ENCODE measurements at regions not wholly inside any gene's neighbourhood (a gene's known extent, or its start where the extent isn't known, plus 50 kb on each side); places are given as distances from the start of the nearest gene placed in this dataset.

DNA sequence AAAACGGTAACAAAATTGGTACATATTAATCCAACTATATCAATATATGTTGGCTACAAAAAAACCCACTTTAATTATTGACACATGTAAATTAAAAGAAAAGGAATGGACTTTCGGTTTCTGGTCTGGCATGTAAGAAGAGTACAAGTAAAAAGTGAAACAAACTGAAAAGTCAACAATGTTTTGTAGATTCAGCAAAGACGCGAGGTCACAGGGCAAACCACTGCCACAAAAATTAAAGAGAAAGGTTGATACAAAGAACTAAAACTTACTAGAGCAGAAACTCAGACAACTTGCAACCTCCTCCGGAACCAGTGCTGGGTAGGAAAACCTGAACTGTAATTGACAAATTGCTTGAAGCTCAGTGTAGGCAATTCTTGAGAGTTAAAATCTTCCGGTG is 110.6 kb upstream of the ARPP21 start:
- H3K4me1 Mint-ChIP-seq (ENCODE audit: low read depth): no peaks in the 10 kb centered on the region
- H3K27me3 Mint-ChIP-seq (ENCODE audit: insufficient read depth): no peaks in the 10 kb centered on the region
- no peak overlapping the region for H3K4me3 Mint-ChIP-seq
- H3K36me3 Mint-ChIP-seq (ENCODE audit: low read depth): no peaks in the 10 kb centered on the region
- H3K9me3 Mint-ChIP-seq: no peaks in the 10 kb centered on the region
- H3K27ac Mint-ChIP-seq: no peak overlapping the region
- no peak for DNase-seq (ENCODE audit: low spot score)
- intact Hi-C loops (cut with micrococcal nuclease): no loop called here

DNA sequence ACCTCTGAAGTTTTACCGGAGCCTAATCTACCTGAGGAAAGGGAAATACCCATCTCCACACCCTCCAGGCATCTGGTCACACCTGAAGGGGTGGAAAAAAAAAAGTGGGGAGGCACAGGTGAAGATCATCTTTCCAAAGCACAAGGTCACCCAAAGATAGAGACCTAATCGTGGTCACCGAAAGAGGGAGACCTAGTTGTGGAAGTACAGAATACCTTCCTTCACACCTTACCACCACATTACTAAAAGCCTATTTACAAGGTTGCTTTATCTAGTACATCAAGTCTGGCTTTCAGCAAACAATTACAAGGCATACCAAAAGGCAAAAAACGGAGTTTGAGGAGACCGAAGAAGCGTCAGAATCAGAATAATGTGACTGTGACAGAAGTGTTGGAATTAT is 110.0 kb upstream of the ARPP21 start:
- no peak for DNase-seq (ENCODE audit: low spot score)
- no peaks in the 10 kb centered on the region for H3K36me3 Mint-ChIP-seq (ENCODE audit: low read depth)
- intact Hi-C loops (cut with micrococcal nuclease): no loop called here

DNA sequence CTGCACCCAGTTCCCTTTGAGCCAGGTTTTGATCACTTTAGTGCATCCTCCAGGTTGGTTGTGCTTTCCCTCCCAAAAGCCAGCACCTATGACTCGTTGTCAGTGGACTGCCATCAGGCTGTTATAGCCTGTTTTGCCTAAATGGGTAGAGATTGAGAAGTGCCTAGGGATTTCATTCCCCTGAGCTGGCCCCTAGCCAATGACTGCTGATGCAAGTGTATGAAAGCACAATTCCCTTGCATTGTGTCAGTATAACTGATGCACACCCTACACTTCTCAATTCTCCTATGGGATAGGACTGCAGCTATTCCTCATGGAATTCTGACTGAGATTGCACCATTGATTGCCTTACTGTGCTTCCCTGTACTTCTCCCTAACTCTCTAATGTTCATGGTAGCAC is 102.1 kb upstream of the ARPP21 start:
- no peak for DNase-seq (ENCODE audit: low spot score)
- Mint-ChIP-seq H3K27me3 (ENCODE audit: insufficient read depth) (no peaks in the 10 kb centered on the region), H3K4me3 (no peak overlapping the region), H3K4me1 (ENCODE audit: low read depth) (no peaks in the 10 kb centered on the region), H3K36me3 (ENCODE audit: low read depth) (no peaks in the 10 kb centered on the region), H3K27ac (no peak overlapping the region), H3K9me3 (no peaks in the 10 kb centered on the region)
- intact Hi-C loops (cut with micrococcal nuclease): no loop called here

More for the DNA sequence above, 110.0 kb upstream of the ARPP21 start:
- H3K9me3 Mint-ChIP-seq: no peaks in the 10 kb centered on the region
- no peaks in the 10 kb centered on the region for H3K27me3 Mint-ChIP-seq (ENCODE audit: insufficient read depth)
- no peak overlapping the region for H3K4me3 Mint-ChIP-seq
- no peak overlapping the region for H3K27ac Mint-ChIP-seq
- no peaks in the 10 kb centered on the region for H3K4me1 Mint-ChIP-seq (ENCODE audit: low read depth)

DNA sequence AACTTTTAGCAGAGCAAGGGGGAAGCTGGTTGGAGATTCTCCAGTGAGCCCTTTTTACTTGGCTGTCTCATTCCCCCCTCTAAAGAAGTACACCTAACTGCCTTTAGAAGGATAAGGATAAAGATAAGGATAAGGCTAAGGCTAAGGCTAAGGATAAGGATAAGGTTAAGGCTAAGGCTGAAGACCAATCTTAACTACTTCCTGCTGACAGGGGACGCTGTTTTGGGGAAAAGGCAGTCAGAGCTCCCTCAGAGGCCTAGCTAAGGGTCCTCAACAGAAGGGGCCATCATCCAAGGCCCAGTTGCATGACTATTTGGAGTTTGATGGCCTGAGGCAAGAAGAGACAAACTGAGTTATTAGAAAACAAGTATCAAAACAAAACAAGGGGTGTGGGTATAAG is 94.3 kb upstream of the ARPP21 start:
- no peak overlapping the region for H3K4me3 Mint-ChIP-seq
- no peak overlapping the region for H3K27ac Mint-ChIP-seq
- no peak for DNase-seq (ENCODE audit: low spot score)
- H3K36me3 Mint-ChIP-seq (ENCODE audit: low read depth): no peaks in the 10 kb centered on the region
- no peaks in the 10 kb centered on the region for H3K9me3 Mint-ChIP-seq
- no peaks in the 10 kb centered on the region for H3K4me1 Mint-ChIP-seq (ENCODE audit: low read depth)
- H3K27me3 Mint-ChIP-seq (ENCODE audit: insufficient read depth): no peaks in the 10 kb centered on the region
- intact Hi-C loops (cut with micrococcal nuclease): no loop called here

- H3K9me3 Mint-ChIP-seq: no peaks in the 10 kb centered on the region
- no peaks in the 10 kb centered on the region for H3K27me3 Mint-ChIP-seq (ENCODE audit: insufficient read depth)
- no peak overlapping the region for H3K4me3 Mint-ChIP-seq
- DNase-seq (ENCODE audit: low spot score): no peak
- H3K27ac Mint-ChIP-seq: no peak overlapping the region
- no peaks in the 10 kb centered on the region for H3K36me3 Mint-ChIP-seq (ENCODE audit: low read depth)
- no peaks in the 10 kb centered on the region for H3K4me1 Mint-ChIP-seq (ENCODE audit: low read depth)
- intact Hi-C loops (cut with micrococcal nuclease): no loop called here
These were observed 89.6 kb upstream of the ARPP21 start for GRCh38 chr3:35549690-35550089.

DNA sequence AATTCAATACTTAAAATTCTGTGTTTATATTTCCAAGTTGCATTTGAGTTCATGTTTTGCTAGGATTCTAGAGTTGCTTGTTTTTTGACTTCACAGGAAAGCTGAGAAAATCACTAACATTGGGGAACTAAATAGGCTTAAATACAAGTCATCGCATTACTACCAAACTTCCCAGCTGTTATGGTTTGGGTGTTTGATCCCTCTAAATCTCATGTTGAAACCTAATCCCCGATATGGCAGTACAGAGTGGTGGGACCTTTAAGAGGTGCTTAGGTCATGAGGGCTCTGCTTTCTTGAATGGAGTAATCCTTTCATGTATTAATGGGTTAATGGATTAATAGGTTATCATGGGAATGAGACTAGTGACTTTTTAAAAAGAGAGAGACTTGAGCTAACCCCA is 77.2 kb upstream of the ARPP21 start:
- Mint-ChIP-seq H3K4me1 (ENCODE audit: low read depth) (no peaks in the 10 kb centered on the region), H3K9me3 (no peaks in the 10 kb centered on the region), H3K4me3 (no peak overlapping the region), H3K27ac (no peak overlapping the region), H3K27me3 (ENCODE audit: insufficient read depth) (no peaks in the 10 kb centered on the region), H3K36me3 (ENCODE audit: low read depth) (no peaks in the 10 kb centered on the region)
- DNase-seq (ENCODE audit: low spot score): no peak
- intact Hi-C loops (cut with micrococcal nuclease): no loop called here

DNA sequence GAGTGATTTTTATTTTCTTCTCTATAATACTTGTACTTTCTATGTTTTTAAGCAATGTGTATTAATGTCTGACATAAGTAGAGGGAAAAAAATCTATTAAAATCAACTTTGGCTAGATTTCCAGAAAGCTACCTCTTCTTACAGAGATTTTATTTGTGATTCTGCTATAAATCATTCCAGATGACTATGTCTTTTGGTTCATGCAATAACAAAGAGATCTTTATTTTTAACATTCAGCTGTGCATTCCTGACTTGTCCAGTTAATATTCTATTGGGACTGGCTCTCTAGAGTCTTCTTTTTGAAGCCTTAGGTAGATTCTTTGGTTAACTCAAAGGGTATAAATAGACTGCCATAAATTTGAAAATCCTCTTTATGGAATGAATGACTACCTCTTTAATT is 74.3 kb upstream of the ARPP21 start:
- intact Hi-C loops (cut with micrococcal nuclease): no loop called here
- H3K4me1 Mint-ChIP-seq (ENCODE audit: low read depth): no peaks in the 10 kb centered on the region
- H3K27me3 Mint-ChIP-seq (ENCODE audit: insufficient read depth): no peaks in the 10 kb centered on the region
- no peaks in the 10 kb centered on the region for H3K36me3 Mint-ChIP-seq (ENCODE audit: low read depth)
- no peak overlapping the region for H3K27ac Mint-ChIP-seq
- no peak for DNase-seq (ENCODE audit: low spot score)
- no peak overlapping the region for H3K4me3 Mint-ChIP-seq
- H3K9me3 Mint-ChIP-seq: no peaks in the 10 kb centered on the region
